ENCODE measurements at regions not wholly inside any gene's neighbourhood (a gene's known extent, or its start where the extent isn't known, plus 50 kb on each side); places are given as distances from the start of the nearest gene placed in this dataset.

DNA sequence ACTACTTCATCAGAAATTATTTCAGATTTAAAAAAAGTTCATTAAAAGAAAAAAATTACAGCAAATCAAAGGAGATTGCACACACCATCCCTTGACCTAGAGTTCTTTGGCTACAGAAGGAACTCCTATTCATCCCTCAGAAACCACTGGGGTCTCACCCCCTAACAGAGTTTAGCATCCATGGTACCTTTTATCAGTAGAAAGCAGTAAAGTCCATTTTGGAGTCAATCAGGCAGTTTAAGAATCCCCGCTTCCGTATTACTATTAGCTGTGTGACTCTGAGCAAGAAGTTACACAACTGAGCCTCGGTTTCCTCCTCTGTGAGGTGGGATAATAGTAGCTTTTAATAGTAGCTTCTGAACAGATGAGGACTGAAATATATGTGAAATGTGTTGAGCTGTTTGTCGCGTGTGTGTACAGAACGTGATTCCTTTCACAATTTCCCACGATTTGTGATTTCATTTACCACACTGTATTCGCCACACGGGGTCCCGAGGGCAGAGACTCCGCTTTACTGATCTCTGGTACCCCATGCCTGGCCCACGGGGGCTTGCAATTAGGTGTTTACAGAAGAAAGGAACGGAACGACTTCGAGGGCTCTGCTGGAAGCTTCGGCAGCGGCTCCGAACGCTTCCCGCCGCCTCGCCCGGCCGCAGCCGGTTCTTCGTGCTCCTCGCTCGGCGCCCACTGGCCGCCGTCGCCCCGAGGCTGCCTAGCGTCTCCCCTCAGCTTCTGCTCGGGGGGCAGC, 72.5 kb upstream of the ZBED5 start:
- DNase-seq (ENCODE audit: low read depth, low spot score) = no peak
- CTCF ChIA-PET = interaction anchor here (1.0 to 8.9 kb wide), 11 partner anchors 10 to 138 kb away, joined by 3 to 152 read pairs (median 5); partner anchors contain the start of gene ZBED5
- POLR2A ChIA-PET = interaction anchor here (1.0 to 2.7 kb wide), 5 partner anchors 21 to 134 kb away, joined by 3 to 54 read pairs (median 7); partner anchors contain the start of genes EIF4G2 and ZBED5

DNA sequence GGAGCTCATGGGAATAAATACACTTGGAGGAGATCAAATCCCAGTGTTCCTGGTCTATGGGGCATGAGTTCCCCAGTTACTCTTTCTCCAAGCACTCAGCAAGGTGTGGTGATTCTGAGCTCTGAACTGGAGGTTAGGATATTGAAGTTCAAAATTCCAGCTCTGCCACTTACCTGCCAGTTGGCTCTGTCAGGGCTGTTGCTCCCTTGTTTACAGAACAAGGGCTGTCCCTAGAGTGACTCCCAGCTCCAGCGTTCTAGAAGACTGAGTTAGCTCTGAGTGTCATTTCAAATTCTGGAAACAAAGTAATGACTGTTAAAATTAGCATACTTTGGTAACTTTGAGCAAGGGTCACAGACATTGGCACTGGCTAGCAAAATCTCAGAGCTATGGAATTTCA, 69.7 kb upstream of the ZBED5 start:
- H3K4me3 ChIP-seq (ENCODE audit: low read depth, low read length) = no peak overlapping the region
- POLR2A ChIA-PET = interaction anchor here (0.7 to 3.8 kb wide), 3 partner anchors 28 to 123 kb away, joined by 4 to 20 read pairs (median 8); partner anchors contain the start of gene EIF4G2
- CTCF ChIA-PET = interaction anchor here (0.9 to 1.6 kb wide), 10 partner anchors 14 to 861 kb away, joined by 3 to 7 read pairs (median 4); no protein-coding TSS in a partner anchor

More for the DNA sequence above, 72.5 kb upstream of the ZBED5 start:
- TF ChIP-seq, protein P1, sequence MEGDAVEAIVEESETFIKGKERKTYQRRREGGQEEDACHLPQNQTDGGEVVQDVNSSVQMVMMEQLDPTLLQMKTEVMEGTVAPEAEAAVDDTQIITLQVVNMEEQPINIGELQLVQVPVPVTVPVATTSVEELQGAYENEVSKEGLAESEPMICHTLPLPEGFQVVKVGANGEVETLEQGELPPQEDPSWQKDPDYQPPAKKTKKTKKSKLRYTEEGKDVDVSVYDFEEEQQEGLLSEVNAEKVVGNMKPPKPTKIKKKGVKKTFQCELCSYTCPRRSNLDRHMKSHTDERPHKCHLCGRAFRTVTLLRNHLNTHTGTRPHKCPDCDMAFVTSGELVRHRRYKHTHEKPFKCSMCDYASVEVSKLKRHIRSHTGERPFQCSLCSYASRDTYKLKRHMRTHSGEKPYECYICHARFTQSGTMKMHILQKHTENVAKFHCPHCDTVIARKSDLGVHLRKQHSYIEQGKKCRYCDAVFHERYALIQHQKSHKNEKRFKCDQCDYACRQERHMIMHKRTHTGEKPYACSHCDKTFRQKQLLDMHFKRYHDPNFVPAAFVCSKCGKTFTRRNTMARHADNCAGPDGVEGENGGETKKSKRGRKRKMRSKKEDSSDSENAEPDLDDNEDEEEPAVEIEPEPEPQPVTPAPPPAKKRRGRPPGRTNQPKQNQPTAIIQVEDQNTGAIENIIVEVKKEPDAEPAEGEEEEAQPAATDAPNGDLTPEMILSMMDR (IDR thresholded peaks at IDR 0.05; ENCODE audit: insufficient read depth, low read length, missing control alignments) = no peak
- peak overlapping the region; percentile 68 for H3K4me3 ChIP-seq (ENCODE audit: low read depth, low read length)

DNA sequence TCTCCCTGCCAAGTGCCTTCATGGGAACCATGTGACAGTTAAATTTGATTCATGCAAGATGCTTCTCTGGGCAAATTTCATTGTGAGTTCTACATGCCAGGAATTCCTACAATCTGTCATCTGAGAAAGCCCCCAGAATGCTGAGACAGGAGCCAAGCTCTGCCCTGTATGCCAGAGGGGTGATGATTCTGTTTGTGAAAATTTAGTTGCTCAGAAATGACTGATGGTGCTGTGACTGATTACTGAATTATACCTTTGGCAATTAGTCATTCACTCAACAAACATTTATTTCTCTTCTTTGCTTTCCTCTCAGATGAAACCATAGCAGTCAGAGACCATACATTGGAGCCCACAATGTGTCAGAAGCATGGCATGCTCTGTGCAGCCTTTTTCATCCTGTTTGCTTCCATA, 69.0 kb upstream of the ZBED5 start:
- TF ChIP-seq, protein P1 (IDR thresholded peaks at IDR 0.05; ENCODE audit: insufficient read depth, low read length, missing control alignments) = no peak
- ChIA-PET CTCF (interaction anchor here (0.9 to 1.6 kb wide), 11 partner anchors 13 to 862 kb away, joined by 3 to 7 read pairs (median 4); no protein-coding TSS in a partner anchor), POLR2A (interaction anchor here (1.5 to 3.8 kb wide), 2 partner anchors 27 to 118 kb away, joined by 8 to 20 read pairs; partner anchors contain the start of gene EIF4G2)
- no peak overlapping the region for H3K4me3 ChIP-seq (ENCODE audit: low read depth, low read length)
- no peak for DNase-seq (ENCODE audit: low read depth, low spot score)

More for the DNA sequence above, 69.7 kb upstream of the ZBED5 start:
- DNase-seq (ENCODE audit: low read depth, low spot score) = no peak
- TF ChIP-seq, protein P1 (IDR thresholded peaks at IDR 0.05; ENCODE audit: insufficient read depth, low read length, missing control alignments) = no peak

DNA sequence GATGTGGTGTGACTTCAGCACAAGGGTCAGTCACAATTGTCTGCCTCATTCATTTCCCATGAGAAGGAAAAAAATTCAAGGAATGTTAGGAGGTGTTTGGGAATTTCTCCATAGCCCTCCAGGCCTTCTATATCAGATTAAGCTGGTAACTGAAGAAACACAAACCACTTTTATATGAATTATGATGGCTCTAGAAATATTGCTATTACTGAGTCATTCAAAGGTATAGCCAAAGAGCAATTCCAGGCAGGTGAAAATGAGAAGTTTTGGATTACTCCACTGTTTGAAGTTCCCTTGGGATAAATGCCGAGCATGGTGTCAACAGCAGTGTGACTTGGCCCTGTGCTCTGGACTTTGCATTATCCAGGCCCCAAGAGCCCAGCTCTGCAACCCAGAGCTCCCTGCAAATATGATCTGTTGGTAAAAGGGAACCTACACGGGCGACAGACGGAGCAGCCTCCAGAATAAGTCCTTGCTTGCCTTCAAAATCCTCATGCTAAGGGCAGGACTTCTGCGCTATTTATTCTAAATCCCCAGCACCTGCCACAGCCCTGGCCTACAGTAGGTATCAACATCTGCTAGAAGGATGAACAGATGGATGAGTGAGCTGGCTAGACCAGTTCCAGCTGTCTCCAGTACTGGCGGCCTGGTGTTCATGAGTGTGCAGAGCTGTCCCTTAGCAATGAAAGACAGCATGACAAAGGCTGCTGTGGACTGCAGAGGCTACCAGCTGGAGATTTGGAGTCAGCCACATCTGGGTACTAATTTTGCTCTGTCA, 67.5 kb upstream of the ZBED5 start:
- TF ChIP-seq, protein P1 (IDR thresholded peaks at IDR 0.05; ENCODE audit: insufficient read depth, low read length, missing control alignments) = no peak

DNA sequence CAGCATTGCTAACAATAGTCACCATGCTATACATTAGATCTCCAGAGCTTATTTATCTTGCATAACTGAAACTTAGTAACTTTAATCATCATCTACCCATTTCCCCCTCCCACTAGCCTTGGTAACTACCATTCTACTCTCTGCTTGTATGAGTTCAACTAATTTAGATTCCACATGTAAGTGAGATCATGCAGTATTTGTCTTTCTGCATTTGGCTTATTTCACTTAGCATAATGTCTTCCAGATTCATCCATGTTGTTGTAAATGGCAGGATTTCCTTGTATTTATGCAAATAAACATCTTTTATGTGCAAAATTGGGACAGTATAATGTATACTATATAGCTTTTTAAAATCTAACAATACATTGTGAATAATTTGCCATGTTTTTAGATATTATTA, 66.0 kb upstream of the ZBED5 start:
- CTCF ChIA-PET = interaction anchor here (0.6 to 2.4 kb wide), 7 partner anchors 8 to 1357 kb away, joined by 3 to 7 read pairs (median 3); no protein-coding TSS in a partner anchor
- DNase-seq (ENCODE audit: low read depth, low spot score) = no peak
- TF ChIP-seq, protein P1 (IDR thresholded peaks at IDR 0.05; ENCODE audit: insufficient read depth, low read length, missing control alignments) = no peak
- POLR2A ChIA-PET = interaction anchor here (0.6 kb wide), 1 partner anchor 30 kb away, joined by 3 read pairs; no protein-coding TSS in a partner anchor
- no peak overlapping the region for H3K4me3 ChIP-seq (ENCODE audit: low read depth, low read length)

More for the DNA sequence above, 67.5 kb upstream of the ZBED5 start:
- ChIA-PET CTCF (interaction anchor here (1.1 to 2.4 kb wide), 6 partner anchors 9 to 862 kb away, joined by 3 to 14 read pairs (median 4); no protein-coding TSS in a partner anchor), POLR2A (interaction anchor here (0.6 to 3.8 kb wide), 2 partner anchors 8 to 116 kb away, joined by 3 to 20 read pairs; partner anchors contain the start of gene EIF4G2)
- H3K4me3 ChIP-seq (ENCODE audit: low read depth, low read length) = no peak overlapping the region
- no peak for DNase-seq (ENCODE audit: low read depth, low spot score)
